ENCODE measurements at regions not wholly inside any gene's neighbourhood (a gene's known extent, or its start where the extent isn't known, plus 50 kb on each side); places are given as distances from the start of the nearest gene placed in this dataset.
A peak's percentile ranks its signal among the peaks of the same experiment; 100 is the strongest.
"Not testable (repeated sequence)": the region's sequence is repeated elsewhere in the genome, so short reads cannot be mapped to it uniquely, and the experiment has no call there.

DNA sequence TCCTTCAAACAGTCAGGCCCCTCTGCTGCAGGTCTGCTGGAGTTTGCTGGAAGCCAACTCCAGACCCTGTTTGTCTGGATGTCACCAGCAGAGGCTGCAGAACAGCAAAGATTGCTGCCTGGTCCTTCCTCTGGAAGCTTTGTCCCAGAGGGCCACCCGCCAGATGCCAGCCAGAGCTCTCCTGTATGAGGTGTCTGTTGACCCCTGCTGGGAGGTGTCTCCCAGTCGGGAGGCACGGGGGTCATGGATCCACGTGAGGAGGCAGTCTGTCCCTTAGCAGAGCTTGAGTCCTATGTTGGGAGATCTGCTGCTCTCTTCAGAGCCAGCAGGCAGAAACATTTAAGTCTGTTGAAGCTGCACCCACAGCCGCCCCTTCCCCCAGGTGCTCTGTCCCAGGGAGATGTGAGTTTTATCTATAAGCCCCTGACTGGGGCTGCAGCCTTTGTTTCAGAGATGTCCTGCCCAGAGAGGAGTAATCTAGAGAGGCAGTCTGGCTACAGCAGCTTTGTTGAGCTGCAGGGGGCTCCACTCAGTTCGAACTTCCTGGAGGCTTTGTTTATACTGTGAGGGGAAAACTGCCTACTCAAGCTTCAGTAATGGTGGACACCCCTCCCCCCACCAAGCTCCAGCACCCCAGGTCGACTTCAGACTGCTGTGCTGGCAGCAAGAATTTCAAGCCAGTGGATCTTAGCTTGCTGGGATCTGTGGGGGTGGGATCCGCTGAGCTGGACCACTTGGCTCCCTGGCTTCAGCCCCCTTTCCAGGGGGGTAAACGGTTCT lies 72.1 kb downstream of the OGFRL1 start:
- DNase-seq, result not testable (repeated sequence)

DNA sequence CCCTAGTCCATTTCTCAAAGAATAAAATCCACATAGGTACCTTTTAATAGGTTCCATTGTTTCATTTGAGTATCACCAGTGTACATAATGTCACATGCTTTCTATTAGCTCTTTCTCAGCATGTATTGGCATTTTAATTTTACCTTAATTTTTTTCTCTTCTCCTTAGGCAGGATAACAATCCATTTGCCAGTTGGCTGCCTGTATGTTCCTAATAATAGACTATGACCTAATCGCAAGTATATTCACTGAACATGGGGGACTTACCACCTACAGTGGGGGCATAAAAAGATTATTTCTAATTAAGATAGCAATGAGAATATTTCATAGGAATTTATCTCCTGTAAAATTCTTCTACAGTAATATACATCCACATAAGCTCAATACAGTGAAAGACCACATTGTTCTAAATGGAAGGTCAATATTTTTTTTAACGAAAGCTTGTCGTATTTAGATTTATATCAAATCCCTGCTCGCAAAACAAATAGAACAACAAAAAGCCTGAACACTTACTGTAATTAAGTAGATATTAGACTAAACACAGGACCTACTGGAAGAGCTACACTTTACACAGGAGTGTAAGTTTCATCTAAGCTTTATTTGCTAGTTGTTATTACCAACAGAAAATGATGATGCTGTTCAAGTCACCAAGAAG lies 76.4 kb downstream of the OGFRL1 start:
- no peak for DNase-seq

DNA sequence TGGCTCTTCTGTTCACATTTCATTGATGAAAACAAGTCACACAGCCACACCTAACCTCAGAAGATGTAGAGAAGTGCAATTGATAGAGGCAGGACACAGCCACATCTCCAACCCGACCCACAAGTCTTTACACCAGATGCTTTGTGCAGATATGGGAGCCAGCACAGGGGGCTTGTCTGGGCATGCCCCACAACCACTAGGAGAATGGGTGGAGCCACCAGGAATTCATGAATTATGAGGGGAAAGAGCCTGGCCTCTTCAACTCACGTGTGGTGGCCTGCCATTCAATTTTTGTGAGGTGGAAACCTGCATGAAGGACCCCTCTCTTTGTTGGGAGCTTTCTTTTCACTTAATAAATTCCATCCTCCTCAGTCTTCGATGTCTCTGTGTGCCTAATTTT lies 79.1 kb downstream of the OGFRL1 start:
- DNase-seq, result no peak

DNA sequence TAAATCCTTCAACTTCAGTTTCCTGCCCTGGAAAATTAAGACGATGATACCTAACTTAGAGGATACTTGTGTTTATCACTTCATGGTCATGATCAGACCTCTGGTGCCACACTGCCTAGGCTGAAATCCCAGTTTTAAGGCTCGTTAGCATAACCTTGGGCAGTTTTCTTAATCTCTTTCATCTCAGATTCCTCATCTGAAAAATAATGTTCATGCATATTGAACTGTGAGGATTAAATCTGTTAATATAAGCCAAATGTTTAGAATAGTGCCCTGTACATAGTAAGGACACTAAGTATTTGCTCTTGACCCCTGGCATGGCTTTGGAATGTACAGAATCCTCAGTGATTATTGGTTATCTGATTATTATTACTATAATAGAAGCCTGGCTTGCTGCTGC lies 79.7 kb downstream of the OGFRL1 start:
- DNase-seq, result no peak

DNA sequence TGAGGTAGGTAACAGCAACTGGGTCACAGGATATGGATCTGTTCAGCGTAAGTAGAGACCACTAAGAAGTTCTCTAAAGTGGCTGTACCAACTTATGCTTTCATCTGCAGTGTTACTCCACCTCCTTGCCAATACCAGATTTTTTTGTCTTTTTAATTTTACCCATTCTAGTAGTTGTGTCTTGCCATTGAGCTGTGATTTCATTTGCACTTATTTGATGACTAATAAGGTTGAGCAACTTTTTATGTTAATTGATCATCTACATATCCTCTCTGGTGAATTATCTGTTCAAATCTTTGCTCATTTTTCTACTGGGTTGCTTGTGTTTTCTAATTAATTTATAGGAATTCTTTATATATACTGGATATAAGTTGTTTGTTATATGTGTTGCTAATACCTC lies 82.9 kb downstream of the OGFRL1 start:
- no peak for DNase-seq

DNA sequence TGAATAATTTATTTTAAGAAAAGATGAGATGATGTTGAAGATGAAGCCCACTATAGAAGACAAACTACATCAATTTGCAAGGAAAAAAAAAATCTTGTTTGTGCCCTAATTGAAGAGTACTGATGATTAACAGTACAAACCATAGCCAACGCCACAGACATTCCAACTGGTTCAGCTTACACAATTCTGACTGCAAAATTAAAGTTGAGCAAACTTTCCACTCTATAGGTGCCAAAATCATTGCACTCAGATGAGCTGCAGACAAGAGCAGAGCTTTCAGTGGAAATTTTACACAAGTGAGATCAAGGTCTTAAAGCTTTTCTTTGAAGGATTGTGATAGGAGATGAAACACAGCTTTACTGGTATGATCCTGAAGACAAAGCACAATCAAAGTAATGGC lies 85.3 kb downstream of the OGFRL1 start:
- DNase-seq, result no peak

DNA sequence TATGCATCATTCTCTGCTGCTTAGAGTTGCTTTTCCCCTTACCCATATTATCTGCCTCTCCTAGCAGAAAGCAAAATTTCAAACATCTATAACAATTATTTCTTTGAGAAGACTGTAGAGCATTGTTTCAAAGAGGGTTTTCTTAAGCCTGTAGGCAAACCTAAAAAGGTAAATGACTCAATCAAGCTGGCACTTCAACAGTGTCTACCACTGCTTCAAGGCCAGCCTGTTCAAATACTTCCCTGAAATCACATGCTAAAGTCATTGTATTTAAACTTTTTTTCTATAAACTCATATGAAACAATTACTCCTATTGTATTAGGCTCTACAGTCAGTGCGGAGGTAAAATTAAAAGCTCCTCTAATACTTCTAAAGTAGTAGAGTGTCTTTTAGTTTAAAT lies 87.1 kb downstream of the OGFRL1 start:
- no peak for DNase-seq

DNA sequence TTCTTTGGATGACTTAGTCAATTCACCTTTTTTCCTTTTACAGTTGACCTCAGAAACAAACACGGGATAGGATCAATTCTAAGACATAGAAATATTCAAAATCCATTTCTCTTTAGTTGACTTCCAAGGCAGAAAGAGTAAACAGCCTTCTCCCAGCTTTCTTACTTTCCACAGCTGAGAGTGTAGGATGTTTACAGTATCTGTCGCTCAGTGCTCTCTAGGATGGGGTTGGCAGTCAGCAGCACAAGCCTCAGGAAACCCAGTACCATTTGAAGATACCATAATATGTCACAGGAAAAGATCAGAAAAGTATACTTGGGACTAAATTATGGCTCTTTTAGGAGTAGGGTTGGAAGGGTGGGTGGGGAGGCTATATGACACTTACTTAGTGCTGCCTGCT lies 88.2 kb downstream of the OGFRL1 start:
- DNase-seq, result no peak

DNA sequence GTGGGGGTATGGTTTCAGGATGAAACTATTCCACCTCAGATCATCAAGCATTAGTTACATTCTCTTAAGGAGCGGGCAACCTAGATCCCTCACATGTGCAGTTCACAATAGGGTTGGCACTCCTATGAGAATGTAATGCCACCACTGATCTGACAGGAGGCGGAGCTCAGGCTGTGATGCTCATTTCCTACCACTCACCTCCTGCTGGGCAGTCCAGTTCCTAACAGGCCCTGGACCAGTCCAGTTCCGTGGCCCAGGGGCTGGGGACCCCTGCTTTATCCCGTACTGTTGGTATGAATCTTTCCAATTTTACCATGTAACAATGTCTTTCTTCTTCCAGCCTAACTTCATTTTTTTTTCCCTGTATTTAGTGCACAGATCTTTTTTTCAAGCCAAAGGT lies 94.9 kb downstream of the OGFRL1 start:
- no peak for DNase-seq

DNA sequence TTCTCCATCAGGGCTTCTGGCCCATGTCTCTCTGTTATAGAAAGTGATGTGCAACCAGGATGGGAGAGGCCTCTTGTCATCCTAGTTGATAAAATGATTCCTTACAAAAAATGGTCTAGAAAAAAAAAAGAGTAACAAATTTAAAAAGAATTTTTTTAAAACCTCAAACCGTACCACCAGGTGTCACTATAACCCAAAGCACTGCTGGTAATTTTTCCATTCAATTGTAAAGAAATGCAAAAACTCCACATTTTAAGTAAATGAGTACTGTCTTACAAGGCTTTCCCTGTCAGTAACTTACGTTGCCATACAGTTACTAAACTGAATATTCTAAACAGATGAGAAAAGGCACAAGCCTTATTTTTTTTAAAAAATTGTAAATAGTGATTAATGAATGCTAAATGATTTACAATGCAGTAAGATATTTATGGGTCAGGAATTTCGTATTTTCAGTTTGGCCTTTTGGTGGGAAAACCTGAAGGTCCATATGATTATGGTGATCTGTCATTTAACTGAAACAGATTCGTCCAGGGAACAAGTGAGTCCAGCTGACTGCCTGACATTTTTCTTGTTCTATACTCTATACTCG lies 95.4 kb downstream of the OGFRL1 start:
- peak; percentile 81 for DNase-seq

DNA sequence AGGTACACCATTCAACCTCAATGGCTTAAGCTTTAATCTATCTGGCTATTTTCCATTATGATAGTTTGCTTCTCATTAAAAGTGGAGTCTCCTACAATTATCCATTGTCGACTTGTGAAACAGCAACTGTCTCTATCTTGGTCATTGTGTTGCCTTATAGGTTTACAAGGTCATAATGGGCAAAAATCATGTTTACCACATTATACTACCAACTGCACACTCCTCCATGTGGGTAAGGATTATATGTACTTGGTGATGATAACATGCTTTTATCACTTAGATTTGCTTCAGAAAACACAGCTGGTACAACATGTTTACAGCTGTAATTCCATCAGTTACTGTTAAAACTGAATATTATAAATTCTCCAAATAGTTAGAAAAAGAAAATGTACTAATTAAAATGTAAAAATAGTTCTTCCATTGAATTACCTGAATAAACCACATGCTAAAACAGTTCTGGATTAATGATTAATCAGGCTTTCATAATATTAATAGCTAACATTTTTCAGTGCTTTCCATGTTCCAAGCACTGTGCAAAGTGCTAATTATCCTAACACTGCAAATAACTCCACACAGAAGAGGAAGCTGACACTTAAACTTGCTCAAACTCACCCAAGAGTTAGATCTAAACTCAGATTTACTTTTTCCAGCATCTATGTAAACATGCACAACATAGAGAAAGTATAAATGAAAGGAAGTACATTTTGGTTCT lies 96.7 kb downstream of the OGFRL1 start:
- DNase-seq, result no peak

DNA sequence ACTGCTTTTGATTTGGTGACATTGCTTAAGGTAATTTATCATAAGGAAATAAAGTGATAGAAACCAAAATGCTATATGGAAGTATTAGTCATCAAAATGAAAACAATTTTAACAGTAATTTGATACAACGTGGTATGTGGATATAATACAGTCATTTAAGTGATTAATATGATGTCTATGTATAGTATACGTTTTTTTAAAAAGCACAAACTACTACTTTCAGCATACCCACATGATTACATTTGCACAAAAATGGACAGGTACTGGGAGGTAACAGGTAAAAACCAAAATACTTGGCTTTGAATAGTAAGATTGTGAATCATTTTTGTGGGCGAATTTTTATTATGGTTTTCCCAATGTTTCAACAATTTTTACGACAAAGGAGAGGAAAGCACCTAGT lies 97.6 kb downstream of the OGFRL1 start:
- DNase-seq, result no peak

DNA sequence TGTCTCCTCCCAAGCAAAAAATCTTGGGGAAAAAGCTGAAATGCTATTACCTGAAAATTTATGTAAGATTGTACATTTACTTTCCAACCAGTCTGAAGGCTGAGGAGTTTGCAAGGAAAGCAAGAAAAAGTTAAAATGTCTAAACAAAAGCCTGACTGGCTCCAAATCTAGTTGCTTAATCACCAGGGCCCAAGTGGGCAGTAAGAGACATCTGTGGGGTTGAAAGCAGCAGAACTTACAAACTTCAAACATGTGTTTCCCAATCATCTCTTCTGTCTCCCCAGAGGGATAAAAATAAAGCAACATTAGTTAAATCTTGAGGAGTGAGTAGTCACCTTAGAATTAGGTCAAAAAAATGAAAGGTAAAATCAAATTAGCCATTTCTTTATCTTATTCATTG lies 98.6 kb downstream of the OGFRL1 start:
- DNase-seq, result no peak

DNA sequence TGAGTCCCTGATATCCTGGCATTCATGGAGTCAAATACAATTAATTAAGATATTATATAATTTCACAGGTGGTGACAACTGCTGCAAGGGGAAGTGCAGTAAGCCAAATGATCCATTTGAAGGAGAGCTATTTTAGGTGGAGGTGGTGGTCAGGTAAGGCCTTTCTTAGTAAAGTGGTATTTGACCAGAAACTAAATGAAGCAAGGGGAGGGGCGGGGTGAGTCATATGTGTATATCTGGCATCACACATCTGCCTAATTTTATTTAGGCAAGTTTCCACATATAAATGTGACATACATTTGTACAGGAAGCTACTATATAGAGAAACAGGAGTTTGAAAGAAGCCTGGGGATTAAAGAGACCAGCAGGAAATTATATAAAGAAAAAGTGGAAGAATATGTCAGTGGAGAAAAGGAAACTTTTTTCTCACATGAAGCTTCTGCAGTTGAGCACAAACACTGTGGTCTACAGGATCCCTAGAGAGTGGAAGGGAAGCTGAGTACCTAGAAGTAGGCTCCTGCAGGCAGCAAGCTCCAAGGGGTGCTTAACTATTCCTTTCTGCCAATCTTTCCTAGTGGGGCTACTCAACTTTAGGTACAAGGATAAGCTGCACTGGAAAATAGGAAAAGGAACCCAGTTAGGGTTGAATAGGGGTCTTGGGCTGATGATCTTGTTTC lies 99.6 kb downstream of the OGFRL1 start:
- DNase-seq, result no peak

DNA sequence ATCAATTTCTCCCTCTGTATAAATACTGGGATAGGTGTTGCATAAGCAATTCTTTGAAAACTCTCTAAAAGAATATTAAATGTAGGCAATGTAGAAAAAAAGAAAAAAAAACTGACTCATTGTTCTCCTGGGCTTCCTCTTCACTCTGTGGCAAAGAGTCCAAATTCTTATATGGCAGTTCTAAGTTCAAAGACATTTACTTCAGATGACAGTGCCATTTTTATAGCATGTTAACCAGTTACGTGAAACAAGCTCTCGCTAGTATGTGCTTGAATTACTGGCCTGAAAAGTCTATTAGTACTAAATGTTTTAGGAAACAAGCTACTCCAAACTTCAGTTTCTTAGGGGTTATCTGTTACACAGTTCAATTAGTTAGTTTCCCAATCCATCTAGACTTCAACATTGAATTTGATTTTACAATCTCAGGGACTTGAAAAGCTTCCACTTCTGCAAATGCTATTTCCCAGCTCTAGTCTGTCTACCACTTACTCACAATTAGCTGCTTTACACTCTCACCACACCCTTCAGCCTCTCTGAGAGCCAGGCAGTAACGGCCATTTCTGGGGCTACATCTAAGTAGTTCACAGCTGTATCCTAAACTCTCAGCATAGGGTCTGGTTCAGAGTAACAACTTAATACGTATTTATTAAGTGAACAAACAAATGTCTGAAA lies 100.4 kb downstream of the OGFRL1 start:
- DNase-seq, result no peak

DNA sequence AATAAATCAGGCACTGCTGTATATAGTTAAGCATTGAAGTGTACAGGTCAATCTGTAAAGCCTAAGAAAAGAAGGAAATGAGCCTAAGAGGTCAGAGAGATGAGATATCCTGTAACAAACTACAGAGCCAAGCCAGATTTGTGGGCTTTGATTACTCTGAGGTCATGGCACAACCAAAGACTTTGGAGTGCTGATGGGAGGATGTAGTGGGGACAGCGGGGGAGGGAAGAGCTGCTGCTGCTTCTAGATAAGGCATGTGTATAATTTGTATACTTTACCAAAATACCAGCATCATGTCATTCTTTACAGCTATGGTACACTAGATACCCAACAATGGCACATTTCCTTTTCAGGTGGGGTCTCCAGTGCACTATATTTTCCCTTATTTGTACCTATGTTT lies 102.5 kb downstream of the OGFRL1 start:
- DNase-seq, result no peak

DNA sequence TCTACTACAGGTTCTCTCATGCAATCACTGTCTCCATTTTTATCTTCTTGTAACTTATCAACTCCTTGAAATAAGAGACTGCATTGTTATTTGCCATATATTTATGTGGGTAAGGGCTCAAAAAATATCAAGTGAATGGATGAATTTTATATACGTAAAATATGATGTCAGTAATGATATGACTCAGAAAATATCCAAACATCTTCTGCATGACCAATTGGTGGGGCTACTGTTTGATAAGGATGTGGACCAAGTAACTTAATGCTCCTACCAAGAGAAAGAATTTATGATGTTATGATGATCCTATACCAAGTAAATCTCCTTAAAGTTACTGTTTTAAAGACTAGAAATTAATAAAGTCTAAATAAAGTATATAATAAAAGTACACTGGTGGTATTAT lies 103.7 kb downstream of the OGFRL1 start:
- no peak for DNase-seq

DNA sequence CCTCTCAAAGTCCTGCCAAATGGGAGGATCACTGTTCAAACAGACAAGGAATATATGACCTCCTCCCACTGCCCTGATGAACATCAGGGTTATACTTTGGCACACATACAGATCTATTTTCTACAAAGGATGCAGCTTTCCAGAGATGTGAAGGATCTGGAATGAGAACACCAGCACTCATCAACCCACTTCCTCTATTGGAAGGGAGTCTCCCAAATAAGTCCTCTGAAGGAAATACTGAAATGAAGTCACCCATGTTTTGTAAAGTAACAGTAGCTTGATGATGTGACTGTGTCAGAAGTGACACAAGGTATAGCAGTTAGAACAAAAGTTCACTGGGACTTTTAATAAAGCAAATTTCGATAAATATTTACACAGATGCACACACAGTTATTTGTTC lies 104.9 kb downstream of the OGFRL1 start:
- DNase-seq, result no peak

DNA sequence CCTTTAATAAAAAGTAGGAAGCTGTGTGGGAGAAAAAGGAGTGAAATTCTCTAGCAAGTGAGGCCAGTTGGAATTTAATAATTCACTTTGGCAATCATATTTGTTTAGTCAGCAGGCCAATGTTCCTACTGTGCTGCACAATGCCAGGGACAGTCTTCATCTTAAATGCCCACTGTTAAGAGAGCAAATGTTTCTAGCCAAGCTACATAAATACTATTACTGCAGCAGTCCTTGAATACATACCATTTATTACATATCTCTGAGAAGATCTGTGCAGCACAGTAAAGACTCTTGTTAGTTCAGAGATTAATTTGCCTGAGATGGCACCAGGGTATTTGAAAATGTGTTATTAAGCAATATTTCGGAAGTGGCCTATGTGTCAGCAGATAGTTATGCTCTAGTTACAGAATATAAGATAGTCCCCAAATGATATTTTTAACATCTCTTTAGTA lies 105.4 kb downstream of the OGFRL1 start:
- no peak for DNase-seq

DNA sequence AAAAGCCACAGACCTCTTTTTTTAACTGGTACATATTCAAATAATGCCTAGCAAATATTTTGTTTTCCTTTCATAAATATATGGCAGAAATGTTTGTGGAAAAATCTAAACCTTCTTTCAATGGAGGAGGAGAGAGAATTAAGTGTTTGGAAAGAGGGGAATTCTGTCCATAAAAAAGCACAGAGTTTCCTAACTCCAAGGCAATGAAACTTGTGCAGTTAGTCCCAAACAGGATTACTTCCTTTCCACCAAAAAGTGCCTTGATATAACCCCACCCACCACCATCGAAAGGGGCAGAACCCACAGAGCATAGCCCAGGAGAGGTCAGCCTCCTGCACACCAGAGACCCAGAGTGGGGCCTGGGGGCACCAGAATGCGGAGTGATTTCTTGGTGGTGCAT lies 106.3 kb downstream of the OGFRL1 start:
- DNase-seq, result no peak

DNA sequence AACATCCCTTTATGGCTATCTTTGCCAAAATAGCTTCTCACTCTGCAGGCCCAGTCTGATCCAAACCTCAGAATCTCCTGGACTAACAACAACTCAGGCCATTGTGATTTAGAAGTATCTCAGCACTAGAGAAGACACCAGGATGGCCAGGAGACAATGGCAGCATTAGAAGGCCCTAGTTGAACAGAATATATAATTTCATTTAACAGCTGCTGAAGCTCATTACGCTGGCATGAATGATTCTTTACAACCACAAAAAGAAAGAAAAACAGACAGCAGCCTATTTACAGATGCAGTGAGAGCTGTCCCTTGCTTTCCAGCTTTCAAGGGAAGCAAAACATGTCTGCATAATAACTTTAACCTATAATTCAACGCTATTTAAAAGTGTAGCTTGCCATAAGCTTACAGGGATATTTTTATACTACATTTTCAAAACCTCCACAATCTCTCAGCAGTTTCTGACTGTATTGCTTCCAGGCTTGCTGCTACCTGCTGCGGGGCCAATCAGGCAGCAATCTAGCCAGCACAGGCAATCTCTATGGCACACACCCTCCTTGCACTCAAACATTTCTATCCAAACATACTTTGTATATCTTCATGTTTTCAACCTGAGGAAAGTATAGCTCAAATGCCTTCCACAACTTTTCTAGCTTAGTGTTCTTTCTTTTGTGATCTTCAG lies 107.3 kb downstream of the OGFRL1 start:
- DNase-seq, result peak; percentile 39

DNA sequence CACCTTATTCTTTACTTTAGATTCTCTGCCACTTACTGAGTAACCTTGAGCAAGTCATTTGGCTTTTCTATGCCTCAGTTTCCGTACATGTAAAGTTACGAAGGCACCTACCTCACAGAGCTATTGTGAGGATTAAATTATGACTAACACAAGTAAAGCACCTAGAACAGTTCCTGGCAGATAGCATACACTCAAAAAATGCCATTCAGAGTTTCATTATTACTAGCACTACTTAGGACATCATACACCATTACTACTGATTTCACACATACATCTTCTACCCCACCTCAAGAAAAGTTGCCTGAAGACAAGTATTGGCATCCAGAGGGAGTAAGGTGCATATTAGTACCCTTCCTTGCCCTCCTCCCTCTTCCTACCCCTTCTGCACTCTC lies 107.8 kb downstream of the OGFRL1 start:
- DNase-seq, result no peak
